ENCODE measurements at regions not wholly inside any gene's neighbourhood (a gene's known extent, or its start where the extent isn't known, plus 50 kb on each side); places are given as distances from the start of the nearest gene placed in this dataset.

DNA sequence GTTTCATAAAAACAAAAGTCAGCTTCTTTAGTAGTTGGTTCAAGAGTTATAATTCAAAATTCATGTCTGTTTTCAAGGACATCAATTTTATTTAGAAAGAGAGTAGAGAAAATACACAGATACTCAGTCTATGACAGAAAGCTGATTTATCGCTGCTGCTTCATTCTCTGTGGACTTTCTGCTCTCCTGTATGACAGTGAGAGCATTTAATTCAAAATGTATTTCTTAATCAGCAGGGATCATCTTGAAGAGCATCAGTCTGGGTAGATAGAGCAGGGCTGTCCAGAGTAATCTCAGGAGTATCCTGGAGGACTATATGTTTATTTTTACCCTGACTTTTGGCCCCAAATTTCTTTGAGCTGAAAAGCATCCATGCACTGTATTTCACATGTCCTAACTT lies 1676.7 kb downstream of the REEP3 start:
- TF ChIP-seq, protein P1, sequence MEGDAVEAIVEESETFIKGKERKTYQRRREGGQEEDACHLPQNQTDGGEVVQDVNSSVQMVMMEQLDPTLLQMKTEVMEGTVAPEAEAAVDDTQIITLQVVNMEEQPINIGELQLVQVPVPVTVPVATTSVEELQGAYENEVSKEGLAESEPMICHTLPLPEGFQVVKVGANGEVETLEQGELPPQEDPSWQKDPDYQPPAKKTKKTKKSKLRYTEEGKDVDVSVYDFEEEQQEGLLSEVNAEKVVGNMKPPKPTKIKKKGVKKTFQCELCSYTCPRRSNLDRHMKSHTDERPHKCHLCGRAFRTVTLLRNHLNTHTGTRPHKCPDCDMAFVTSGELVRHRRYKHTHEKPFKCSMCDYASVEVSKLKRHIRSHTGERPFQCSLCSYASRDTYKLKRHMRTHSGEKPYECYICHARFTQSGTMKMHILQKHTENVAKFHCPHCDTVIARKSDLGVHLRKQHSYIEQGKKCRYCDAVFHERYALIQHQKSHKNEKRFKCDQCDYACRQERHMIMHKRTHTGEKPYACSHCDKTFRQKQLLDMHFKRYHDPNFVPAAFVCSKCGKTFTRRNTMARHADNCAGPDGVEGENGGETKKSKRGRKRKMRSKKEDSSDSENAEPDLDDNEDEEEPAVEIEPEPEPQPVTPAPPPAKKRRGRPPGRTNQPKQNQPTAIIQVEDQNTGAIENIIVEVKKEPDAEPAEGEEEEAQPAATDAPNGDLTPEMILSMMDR (conservative IDR thresholded peaks at IDR 0.05) = no peak

DNA sequence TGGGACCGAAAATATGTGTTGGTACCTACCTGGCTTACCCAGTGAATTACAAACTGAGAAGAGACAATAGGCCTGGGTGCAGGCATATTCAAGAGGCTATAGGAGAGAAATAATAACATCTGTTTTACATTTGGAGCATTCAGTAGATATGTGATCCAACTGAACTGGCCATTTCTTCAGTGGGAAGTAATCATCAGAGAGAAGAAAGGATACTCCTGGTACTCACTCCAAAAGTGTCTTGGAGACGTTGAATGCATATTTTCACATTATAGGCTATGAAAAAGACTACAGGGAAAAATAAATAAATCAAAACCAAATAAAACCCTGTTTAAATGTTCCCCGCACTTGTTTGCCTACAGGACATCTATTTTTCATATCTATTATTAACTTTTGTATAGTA lies 1680.3 kb downstream of the REEP3 start:
- H3K27ac ChIP-seq = no peak overlapping the region
- TF ChIP-seq, protein P1 (conservative IDR thresholded peaks at IDR 0.05) = no peak

More for the DNA sequence above, 1676.7 kb downstream of the REEP3 start:
- H3K27ac ChIP-seq = no peak overlapping the region

DNA sequence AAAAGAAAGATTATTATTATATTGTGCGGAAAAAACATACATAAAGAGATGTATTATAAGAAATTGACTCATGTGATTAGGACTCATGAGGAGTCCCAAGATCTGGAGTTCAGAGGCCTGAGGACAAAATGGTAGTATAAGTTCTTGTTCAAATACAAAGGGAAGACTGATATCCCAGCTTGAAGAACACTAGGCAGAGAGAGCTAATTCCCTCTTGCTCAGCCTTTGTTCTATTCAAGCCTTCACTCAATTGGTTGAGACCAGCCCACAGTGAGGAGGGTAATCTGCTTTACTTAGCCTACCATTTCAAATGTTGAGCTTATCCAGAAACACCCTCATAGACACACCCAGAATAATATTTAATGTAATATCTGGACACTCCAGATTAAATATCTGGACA lies 1683.8 kb downstream of the REEP3 start:
- H3K27ac ChIP-seq = no peak overlapping the region
- TF ChIP-seq, protein P1 (conservative IDR thresholded peaks at IDR 0.05) = no peak

DNA sequence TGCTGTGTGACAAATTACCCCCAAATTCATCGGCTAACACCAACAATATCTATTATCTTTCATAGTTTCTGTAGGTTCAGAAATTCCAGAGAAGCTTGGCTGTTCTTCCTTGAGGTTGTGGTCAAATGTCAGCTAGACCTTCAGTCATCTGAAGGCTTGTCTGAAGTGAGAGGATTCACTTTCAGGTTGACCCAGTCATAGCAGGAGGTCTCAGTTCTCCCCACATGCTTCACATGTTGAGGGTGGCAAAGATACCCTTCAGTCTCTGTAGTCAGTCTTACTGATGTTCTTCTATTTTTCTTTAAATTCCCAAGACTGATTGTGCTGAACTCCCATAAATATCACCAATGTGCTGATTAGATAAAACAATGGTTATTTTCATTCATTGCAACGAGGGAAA lies 1692.0 kb downstream of the REEP3 start:
- TF ChIP-seq, protein P1 (conservative IDR thresholded peaks at IDR 0.05) = no peak

DNA sequence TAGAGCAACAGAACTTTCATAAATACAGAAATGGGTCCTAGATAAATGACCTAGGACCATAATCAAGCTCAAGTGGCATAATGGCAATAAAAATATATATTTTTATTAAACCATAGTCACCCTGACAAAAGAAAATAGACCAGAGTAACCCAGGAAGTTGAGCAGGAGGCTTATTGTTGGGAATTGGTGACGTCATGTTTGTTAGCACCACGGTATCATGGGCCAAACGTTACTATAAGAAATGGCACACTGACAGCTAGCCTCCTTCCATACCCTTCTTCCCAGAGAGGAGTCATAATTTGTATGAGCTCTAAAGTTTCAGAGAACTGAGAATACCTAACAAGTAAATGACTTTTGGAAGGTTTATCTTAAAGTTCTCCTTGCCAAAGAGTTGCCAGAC lies 1698.2 kb downstream of the REEP3 start:
- TF ChIP-seq, protein P1 (conservative IDR thresholded peaks at IDR 0.05) = no peak
- H3K27ac ChIP-seq = no peak overlapping the region

More for the DNA sequence above, 1692.0 kb downstream of the REEP3 start:
- H3K27ac ChIP-seq = no peak overlapping the region

DNA sequence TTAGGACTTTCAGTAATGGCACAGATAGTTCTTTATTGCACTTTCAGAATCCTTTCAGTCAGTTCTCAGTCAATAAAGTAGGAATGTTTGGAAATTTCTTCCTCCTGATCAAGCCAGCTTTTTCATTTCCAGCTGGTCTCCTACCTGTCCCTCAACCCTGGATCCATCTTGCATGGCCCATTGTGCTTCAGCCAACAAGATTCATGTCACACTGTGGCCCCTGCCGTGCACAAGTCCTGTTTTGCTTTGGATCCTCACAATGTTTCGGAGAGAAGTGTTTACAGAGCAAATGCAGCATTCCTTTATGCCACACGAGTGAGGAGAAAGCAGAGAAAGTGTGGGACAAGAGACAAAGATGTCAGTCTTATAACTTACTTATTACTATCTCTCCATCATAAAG lies 1694.7 kb upstream of the LRRTM3 start:
- TF ChIP-seq, protein P1 (conservative IDR thresholded peaks at IDR 0.05) = no peak

DNA sequence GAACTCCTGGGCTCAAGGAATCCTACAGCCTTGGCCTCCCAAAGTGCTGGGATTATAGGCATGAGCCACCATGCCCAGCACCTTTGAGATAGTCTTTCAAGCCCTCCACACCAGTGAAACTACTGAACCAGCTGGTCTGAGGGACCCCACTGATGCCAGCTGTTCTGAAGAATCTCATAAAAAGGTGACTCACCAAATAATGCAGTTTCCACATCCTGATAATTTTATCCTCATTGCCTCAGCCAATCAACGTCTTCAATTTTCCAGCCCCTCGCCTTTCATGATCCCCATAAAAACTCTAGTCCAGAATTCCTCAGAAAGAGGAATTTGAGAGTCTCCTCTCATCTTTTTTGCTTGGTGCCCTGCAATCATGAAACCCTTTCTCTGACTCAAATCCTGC lies 1691.6 kb upstream of the LRRTM3 start:
- H3K27ac ChIP-seq = no peak overlapping the region
- TF ChIP-seq, protein P1 (conservative IDR thresholded peaks at IDR 0.05) = no peak

More for the DNA sequence above, 1694.7 kb upstream of the LRRTM3 start:
- H3K27ac ChIP-seq = no peak overlapping the region
